Activated CD8-positive, alpha-beta memory T cell treated with anti-CD3 and anti-CD28 coated beads, Interleukin-2, amount 10 ng/mL, durations not matched to agents 7 days and 5 days (primary cell): ENCODE measurements at regions not wholly inside any gene's neighbourhood (a gene's known extent, or its start where the extent isn't known, plus 50 kb on each side); places are given as distances from the start of the nearest gene placed in this dataset.

Experiments
- ATAC-seq: fragments of 150-1000 bp; cut with Tn5 transposase; one replicate; pipeline ENCODE4 v1.10.0; 2021; ENCODE audit warnings: moderate library complexity
- CTCF ChIA-PET: fragments of 350-600 bp; sonication (Branson Sonifier 250); formaldehyde crosslinking; loops from one replicate; lab custom pipeline; 2021; ENCODE audit warnings: antibody characterized with exemption; lab: Charles Lee
- DNase-seq: peaks from one replicate; pipeline ENCODE4 v3.0.0-alpha.2; 2020
- H3K27ac Mint-ChIP-seq: one replicate; pipeline ENCODE4 v1.8.0; 2021; ENCODE audit warnings: mild to moderate bottlenecking, mixed read lengths
- H3K27me3 Mint-ChIP-seq: one replicate; pipeline ENCODE4 v1.8.0; 2021; ENCODE audit warnings: mixed read lengths
- H3K36me3 Mint-ChIP-seq: one replicate; pipeline ENCODE4 v1.8.0; 2021; ENCODE audit warnings: mild to moderate bottlenecking, mixed read lengths
- H3K4me1 Mint-ChIP-seq: one replicate; pipeline ENCODE4 v1.8.0; 2021; ENCODE audit warnings: mixed read lengths
- H3K4me3 Mint-ChIP-seq: one replicate; pipeline ENCODE4 v1.8.0; 2021; ENCODE audit warnings: mild to moderate bottlenecking, moderate library complexity, mixed read lengths
- H3K9me3 Mint-ChIP-seq: one replicate; pipeline ENCODE4 v1.8.0; 2022; ENCODE audit warnings: low read depth, mixed read lengths

GRCh38 chr13:109439813-109440212, 346.6 kb downstream of the IRS2 start:
- Mint-ChIP-seq H3K4me1 (no peaks in the 10 kb centered on the region), H3K4me3 (no peak overlapping the region)
- DNase-seq = no peak

GRCh38 chr13:109436841-109437240, 349.5 kb downstream of the IRS2 start:
- Mint-ChIP-seq H3K36me3 (no peaks in the 10 kb centered on the region), H3K27me3 (no peaks in the 10 kb centered on the region), H3K4me1 (no peaks in the 10 kb centered on the region), H3K4me3 (no peak overlapping the region), H3K9me3 (no peaks in the 10 kb centered on the region), H3K27ac (no peak overlapping the region)
- ATAC-seq (no peak), DNase-seq (no peak)
- CTCF ChIA-PET = no interaction called here

More at GRCh38 chr13:109439813-109440212, 346.6 kb downstream of the IRS2 start:
- Mint-ChIP-seq H3K27ac (no peak overlapping the region), H3K27me3 (no peaks in the 10 kb centered on the region), H3K36me3 (no peaks in the 10 kb centered on the region), H3K9me3 (no peaks in the 10 kb centered on the region)
- ATAC-seq = no peak
- CTCF ChIA-PET = no interaction called here

GRCh38 chr13:109436055-109436622, 350.2 kb downstream of the IRS2 start:
- CTCF ChIA-PET = no interaction called here
- no peaks in the 10 kb centered on the region for H3K36me3 Mint-ChIP-seq
- DNase-seq (no peak), ATAC-seq (no peak)
- no peaks in the 10 kb centered on the region for H3K4me1 Mint-ChIP-seq
- H3K27ac Mint-ChIP-seq = no peak overlapping the region
- no peak overlapping the region for H3K4me3 Mint-ChIP-seq
- no peaks in the 10 kb centered on the region for H3K9me3 Mint-ChIP-seq
- no peaks in the 10 kb centered on the region for H3K27me3 Mint-ChIP-seq

GRCh38 chr13:109431217-109431616, 355.2 kb downstream of the IRS2 start:
- Mint-ChIP-seq H3K4me3 (no peak overlapping the region), H3K9me3 (peaks cover 7% of the 10 kb centered on the region), H3K36me3 (no peaks in the 10 kb centered on the region), H3K4me1 (peaks cover 6% of the 10 kb centered on the region), H3K27ac (no peak overlapping the region), H3K27me3 (no peaks in the 10 kb centered on the region)
- DNase-seq = no peak
- ATAC-seq = no peak
- CTCF ChIA-PET = no interaction called here

GRCh38 chr13:109428146-109428545, 358.2 kb downstream of the IRS2 start:
- Mint-ChIP-seq H3K36me3 (no peaks in the 10 kb centered on the region), H3K27ac (no peak overlapping the region), H3K27me3 (no peaks in the 10 kb centered on the region), H3K4me3 (no peak overlapping the region), H3K4me1 (peaks cover 6% of the 10 kb centered on the region), H3K9me3 (peaks cover 7% of the 10 kb centered on the region)
- CTCF ChIA-PET = no interaction called here
- no peak for ATAC-seq
- no peak for DNase-seq

- H3K36me3 Mint-ChIP-seq = no peaks in the 10 kb centered on the region
- ATAC-seq = no peak
- no peaks in the 10 kb centered on the region for H3K27me3 Mint-ChIP-seq
- no peak for DNase-seq
- no peak overlapping the region for H3K27ac Mint-ChIP-seq
- CTCF ChIA-PET = no interaction called here
- H3K4me3 Mint-ChIP-seq = no peak overlapping the region
- H3K4me1 Mint-ChIP-seq = peaks cover 6% of the 10 kb centered on the region
- peaks cover 7% of the 10 kb centered on the region for H3K9me3 Mint-ChIP-seq
Measured at GRCh38 chr13:109427695-109428094, 358.7 kb downstream of the IRS2 start.

- Mint-ChIP-seq H3K36me3 (no peaks in the 10 kb centered on the region), H3K4me1 (peaks cover 8% of the 10 kb centered on the region), H3K4me3 (no peak overlapping the region), H3K9me3 (peaks cover 7% of the 10 kb centered on the region), H3K27ac (no peak overlapping the region), H3K27me3 (peaks cover 2% of the 10 kb centered on the region)
- ATAC-seq (no peak), DNase-seq (no peak)
- CTCF ChIA-PET = no interaction called here
Measured at GRCh38 chr13:109427148-109427547, 359.2 kb downstream of the IRS2 start.

- CTCF ChIA-PET = no interaction called here
- ATAC-seq = no peak
Measured at GRCh38 chr13:109426690-109426990, 359.7 kb downstream of the IRS2 start.

GRCh38 chr13:109425821-109426689, 360.3 kb downstream of the IRS2 start:
- Mint-ChIP-seq H3K36me3 (no peaks in the 10 kb centered on the region), H3K9me3 (peaks cover 7% of the 10 kb centered on the region), H3K4me3 (no peak overlapping the region), H3K27ac (no peak overlapping the region), H3K4me1 (peaks cover 8% of the 10 kb centered on the region), H3K27me3 (peaks cover 2% of the 10 kb centered on the region)
- no peak for DNase-seq
- CTCF ChIA-PET = no interaction called here
- ATAC-seq = no peak

More at GRCh38 chr13:109426690-109426990, 359.7 kb downstream of the IRS2 start:
- Mint-ChIP-seq H3K27me3 (peaks cover 2% of the 10 kb centered on the region), H3K27ac (no peak overlapping the region), H3K4me3 (no peak overlapping the region), H3K4me1 (peaks cover 8% of the 10 kb centered on the region), H3K36me3 (no peaks in the 10 kb centered on the region), H3K9me3 (peaks cover 7% of the 10 kb centered on the region)
- DNase-seq = no peak

- Mint-ChIP-seq H3K4me3 (no peak overlapping the region), H3K36me3 (no peaks in the 10 kb centered on the region), H3K27me3 (peaks cover 2% of the 10 kb centered on the region), H3K27ac (no peak overlapping the region), H3K9me3 (no peaks in the 10 kb centered on the region), H3K4me1 (peaks cover 2% of the 10 kb centered on the region)
- CTCF ChIA-PET = no interaction called here
- no peak for ATAC-seq
- no peak for DNase-seq
Measured at GRCh38 chr13:109422161-109422560, 364.2 kb downstream of the IRS2 start.

- Mint-ChIP-seq H3K9me3 (no peaks in the 10 kb centered on the region), H3K36me3 (no peaks in the 10 kb centered on the region), H3K27me3 (peaks cover 2% of the 10 kb centered on the region), H3K4me3 (no peak overlapping the region), H3K27ac (no peak overlapping the region), H3K4me1 (peaks cover 2% of the 10 kb centered on the region)
- ATAC-seq = no peak
- CTCF ChIA-PET = no interaction called here
- no peak for DNase-seq
Measured at GRCh38 chr13:109419896-109420295, 366.5 kb downstream of the IRS2 start.

- CTCF ChIA-PET = no interaction called here
- no peak for ATAC-seq
- H3K27me3 Mint-ChIP-seq = peaks cover 2% of the 10 kb centered on the region
- DNase-seq = no peak
- no peaks in the 10 kb centered on the region for H3K9me3 Mint-ChIP-seq
- H3K27ac Mint-ChIP-seq = no peak overlapping the region
- H3K36me3 Mint-ChIP-seq = no peaks in the 10 kb centered on the region
- H3K4me3 Mint-ChIP-seq = no peak overlapping the region
- H3K4me1 Mint-ChIP-seq = peaks cover 2% of the 10 kb centered on the region
Measured at GRCh38 chr13:109418111-109418510, 368.3 kb downstream of the IRS2 start.

GRCh38 chr13:109416001-109416400, 370.4 kb downstream of the IRS2 start:
- ATAC-seq (no peak), DNase-seq (no peak)
- Mint-ChIP-seq H3K36me3 (no peaks in the 10 kb centered on the region), H3K27ac (no peak overlapping the region), H3K4me3 (no peak overlapping the region), H3K27me3 (no peaks in the 10 kb centered on the region), H3K4me1 (no peaks in the 10 kb centered on the region), H3K9me3 (no peaks in the 10 kb centered on the region)
- CTCF ChIA-PET = no interaction called here

- Mint-ChIP-seq H3K27me3 (no peaks in the 10 kb centered on the region), H3K4me3 (no peak overlapping the region), H3K4me1 (no peaks in the 10 kb centered on the region), H3K9me3 (no peaks in the 10 kb centered on the region), H3K36me3 (no peaks in the 10 kb centered on the region), H3K27ac (no peak overlapping the region)
- CTCF ChIA-PET = interaction anchor here (0.7 kb wide), 1 partner anchor 1041 kb away, joined by 3 read pairs; no protein-coding TSS in a partner anchor
- ATAC-seq (no peak), DNase-seq (no peak)
Measured at GRCh38 chr13:109415057-109415456, 371.3 kb downstream of the IRS2 start.
